K562 (cell line): ENCODE measurements at regions not wholly inside any gene's neighbourhood (a gene's known extent, or its start where the extent isn't known, plus 50 kb on each side); places are given as distances from the start of the nearest gene placed in this dataset.

ENCODE experiments used
- ATAC-seq: fragments of 200-7000 bp; cut with Tn5 transposase; 3 replicates; pipeline ENCODE4 v1.9.1; 2020; ENCODE audit warnings: moderate library complexity
- BruUV-seq: library from RNA; stranded (reverse); fragments of 400-500 nt; replicated peaks from 2 replicates; lab custom pipeline; 2021; lab: Mats Ljungman, UMichigan
- CTCF ChIA-PET: fragments of 300-600 bp; formaldehyde crosslinking; extraction: SDS; loops from one replicate; lab custom pipeline; 2021; ENCODE audit warnings: low intra/inter-chr PET ratio; lab: Yijun Ruan, JAX
- POLR2A ChIA-PET: fragments of 300-600, 350-650 bp; sonication (Branson Sonifier 250); formaldehyde crosslinking; extraction: SDS; loops from one replicate; lab custom pipeline; 2021; ENCODE audit warnings: antibody characterized with exemption, inconsistent platforms; lab: Yijun Ruan, JAX
- DNase-seq, 4 experiments: peaks; one replicate each; pipeline versions ENCODE4 v3.0.0 to v3.0.0-alpha.2; 2011 to 2018; ENCODE audit warnings: low spot score in 3 of 4, mixed read lengths in 3 of 4; ENCODE audit errors: extremely low read depth in 1 of 4
- FAIRE-seq: peaks from 2 replicates; lab custom pipeline; 2011; peaks lifted over from hg19 to GRCh38; lab: Jason Lieb, UNC
- H2AFZ ChIP-seq: 2 replicates; pipeline ENCODE4 v1.6.0; 2011; ENCODE audit warnings: low read depth, low read length, control low read depth, inconsistent platforms
- H3K27ac ChIP-seq: fragments of 200-600 bp; 3 replicates; pipeline ENCODE4 v1.8.0; 2011; ENCODE audit warnings: low read depth, mild to moderate bottlenecking, control low read depth, inconsistent platforms, low read length, moderate library complexity, mixed read lengths; ENCODE audit errors: extremely low read depth
- H3K27me3 ChIP-seq, 2 experiments: fragments of 300-600 bp in 1 of 2; 2 replicates in 1 of 2; 3 replicates in 1 of 2; pipeline versions ENCODE4 v1.6.0 to v1.8.0; 2011; ENCODE audit warnings: inconsistent platforms in 2 of 2, low read length in 2 of 2, mild to moderate bottlenecking in 1 of 2, mixed read lengths in 1 of 2, moderate library complexity in 1 of 2; ENCODE audit not compliant: control insufficient read depth in 2 of 2, insufficient read depth in 2 of 2
- H3K36me3 ChIP-seq: fragments of 300-600 bp; 3 replicates; pipeline ENCODE4 v1.8.0; 2011; ENCODE audit warnings: mild to moderate bottlenecking, low read length, inconsistent platforms; ENCODE audit not compliant: control insufficient read depth, insufficient read depth
- H3K4me1 ChIP-seq, 2 experiments: fragments of 200-600 bp in 1 of 2; replicated peaks in 1 of 2; 2 replicates in 1 of 2; 3 replicates in 1 of 2; pipeline versions ENCODE4 v1.5.1 to v1.8.0; 2011; ENCODE audit warnings: inconsistent platforms in 2 of 2, low read length in 2 of 2, mild to moderate bottlenecking in 1 of 2, mixed read lengths in 1 of 2, moderate library complexity in 1 of 2; ENCODE audit not compliant: control insufficient read depth in 2 of 2, insufficient read depth in 2 of 2
- H3K4me2 ChIP-seq: 2 replicates; pipeline ENCODE4 v1.6.1; 2011; ENCODE audit warnings: low read length, control low read depth, inconsistent platforms, mixed read lengths; ENCODE audit not compliant: insufficient read depth
- H3K4me3 ChIP-seq: fragments of 200-600 bp; sonication (generic), shearing (Covaris generic); 2 replicates; pipeline ENCODE4 v1.5.1; 2016; ENCODE audit warnings: control low read depth, inconsistent platforms
- H3K79me2 ChIP-seq: fragments of 200-600 bp; 3 replicates; pipeline ENCODE4 v1.8.0; 2011; ENCODE audit warnings: low read length, inconsistent platforms; ENCODE audit not compliant: control insufficient read depth, insufficient read depth
- H3K9ac ChIP-seq, 2 experiments: 2 replicates each; pipeline versions ENCODE4 v1.6.0 to v1.6.1; 2011; ENCODE audit warnings: low read depth in 2 of 2, low read length in 2 of 2, control low read depth in 1 of 2, inconsistent platforms in 1 of 2, mild to moderate bottlenecking in 1 of 2, mixed read lengths in 1 of 2; ENCODE audit not compliant: insufficient read depth in 1 of 2
- H3K9me1 ChIP-seq: one replicate; pipeline ENCODE4 v1.6.0; 2011; ENCODE audit warnings: inconsistent platforms, mild to moderate bottlenecking, low read length, moderate library complexity; ENCODE audit not compliant: control insufficient read depth, insufficient read depth
- H3K9me3 ChIP-seq: replicated peaks from 2 replicates; pipeline ENCODE4 v1.5.1; 2011; ENCODE audit warnings: low read depth, low read length, inconsistent platforms; ENCODE audit not compliant: control insufficient read depth, insufficient read depth
- H4K20me1 ChIP-seq: replicated peaks from 2 replicates; pipeline ENCODE4 v1.6.1; 2011; ENCODE audit warnings: low read length, inconsistent platforms, mixed read lengths; ENCODE audit not compliant: control insufficient read depth, insufficient read depth
- CXXC5 ChIP-seq: fragments of 250-450 bp; sonication (Bioruptor Pico); IDR thresholded peaks from 2 replicates; pipeline ENCODE4 v1.8.0; 2022; ENCODE audit warnings: inconsistent platforms, mild to moderate bottlenecking, moderate library complexity
- HNRNPK ChIP-seq: fragments of 200-400 bp; formaldehyde crosslinking; IDR thresholded peaks from one replicate; pipeline ENCODE4 v1.6.1; 2018; ENCODE audit warnings: mild to moderate bottlenecking, low read depth, low read length; ENCODE audit not compliant: poor library complexity, severe bottlenecking
- KDM4B ChIP-seq, 2 experiments: fragments of 450-650 bp in 1 of 2; sonication (generic) in 1 of 2; IDR thresholded peaks; 2 replicates each; pipeline ENCODE4 v1.6.1; 2016 to 2017; ENCODE audit warnings: borderline replicate concordance in 2 of 2, antibody characterized with exemption in 1 of 2, low read depth in 1 of 2, mild to moderate bottlenecking in 1 of 2
- NR2F6 ChIP-seq: fragments of 450-650 bp; formaldehyde crosslinking; IDR thresholded peaks from 2 replicates; pipeline ENCODE4 v1.4.0; 2020; ENCODE audit warnings: mild to moderate bottlenecking
- WGBS: fragments of 100-300 bp; shearing (Covaris generic); methylation state at CpG from one replicate; pipeline ENCODE4 v1.1.6; 2016; ENCODE audit warnings: low coverage, mixed read lengths; ENCODE audit not compliant: insufficient coverage; ENCODE audit errors: missing lambda C conversion rate; 5-methylcytosine and 5-hydroxymethylcytosine counted together
- in situ Hi-C: fragments of 300-500 bp; cut with MboI; formaldehyde crosslinking; loops from 4 replicates; pipeline ENCODE4 v1.15.0; 2018; ENCODE audit warnings: inconsistent platforms, mixed read lengths
- intact Hi-C: fragments of 100-400 bp; cut with micrococcal nuclease; formaldehyde crosslinking; loops from 2 replicates; pipeline ENCODE4 v1.14.2; 2022

GRCh38 chr4:152153476-152154270, 382.2 kb downstream of the FBXW7 start:
- no TSS peak for BruUV-seq
- in situ Hi-C loops (no loop called here), intact Hi-C loops (no loop called here)
- Histone ChIP-seq H3K27me3 (peaks cover 0 to 14% of the 10 kb centered on the region in 2 experiments; a peak in 2 of 5 replicates), H3K4me3 (no peak overlapping the region), H3K36me3 (no peaks in the 10 kb centered on the region), H3K4me2 (no peak overlapping the region), H3K9me3 (no peaks in the 10 kb centered on the region), H3K4me1 (no peaks in the 10 kb centered on the region), H3K9ac (no peak overlapping the region), H3K9me1 (no peaks in the 10 kb centered on the region), H3K27ac (no peak overlapping the region), H4K20me1 (no peaks in the 10 kb centered on the region), H3K79me2 (no peaks in the 10 kb centered on the region), H2AFZ (no peak overlapping the region)
- DNase-seq (no peak), FAIRE-seq (no peak), ATAC-seq (no peak)
- WGBS = under 1% methylated on average over 8 of the region's 8 CpGs
- CTCF ChIA-PET = no interaction called here
- TF ChIP-seq HNRNPK = no peak
- POLR2A ChIA-PET = interaction anchor here (0.6 kb wide), 1 partner anchor 247 kb away, joined by 3 read pairs; no protein-coding TSS in a partner anchor

GRCh38 chr4:152150214-152150613, 385.7 kb downstream of the FBXW7 start:
- Histone ChIP-seq H3K4me3 (no peak overlapping the region), H3K9ac (no peak overlapping the region), H3K4me2 (no peak overlapping the region)
- no peak for TF ChIP-seq KDM4B (IDR thresholded peaks at IDR 0.05; ENCODE audit: borderline replicate concordance in 2 of 2, low read depth in 1 of 2)
- TF ChIP-seq CXXC5 (CRISPR knock-in tag) = no peak
- no peak for TF ChIP-seq NR2F6 (CRISPR knock-in tag)
- TF ChIP-seq, all 486 proteins: peak for 0
- CTCF ChIA-PET = no interaction called here
- Histone ChIP-seq H3K4me1 (no peaks in the 10 kb centered on the region), H3K36me3 (no peaks in the 10 kb centered on the region), H3K27ac (no peak overlapping the region), H3K9me3 (no peaks in the 10 kb centered on the region), H3K79me2 (no peaks in the 10 kb centered on the region), H2AFZ (no peak overlapping the region), H4K20me1 (no peaks in the 10 kb centered on the region), H3K9me1 (no peaks in the 10 kb centered on the region), H3K27me3 (peaks cover 0 to 5% of the 10 kb centered on the region in 2 experiments; a peak in 2 of 5 replicates)
- intact Hi-C loops (no loop called here), in situ Hi-C loops (no loop called here)
- ATAC-seq = no peak
- DNase-seq = no peak
- no peak for FAIRE-seq
- 0% methylated on average over 3 of the region's 3 CpGs for WGBS
- BruUV-seq = no TSS peak
- POLR2A ChIA-PET = interaction anchor here (0.5 kb wide), 1 partner anchor 30 kb away, joined by 3 read pairs; no protein-coding TSS in a partner anchor
